Caco-2 (cell line): ENCODE measurements at regions not wholly inside any gene's neighbourhood (a gene's known extent, or its start where the extent isn't known, plus 50 kb on each side); places are given as distances from the start of the nearest gene placed in this dataset.

ENCODE experiments used
- BruUV-seq: library from RNA; stranded (reverse); fragments of 400-500 nt; replicated peaks from 2 replicates; lab custom pipeline; 2021; lab: Mats Ljungman, UMichigan
- CTCF ChIA-PET: fragments of 300-600 bp; sonication (Branson Sonifier 250); formaldehyde crosslinking; loops from one replicate; lab custom pipeline; 2022; ENCODE audit warnings: antibody characterized with exemption; lab: Charles Lee
- POLR2A ChIA-PET: fragments of 300-600 bp; sonication (Branson Sonifier 250); formaldehyde crosslinking; loops from one replicate; lab custom pipeline; 2022; ENCODE audit warnings: antibody characterized with exemption; lab: Charles Lee
- DNase-seq, 2 experiments: peaks; one replicate each; pipeline versions ENCODE4 v3.0.0 to v3.0.0-alpha.2; 2020 to 2022
- H3K27me3 ChIP-seq: replicated peaks from 2 replicates; pipeline ENCODE4 v1.6.0; 2011; ENCODE audit warnings: low read length; ENCODE audit not compliant: control insufficient read depth, insufficient read depth
- H3K36me3 ChIP-seq: 2 replicates; pipeline ENCODE4 v1.5.1; 2011; ENCODE audit warnings: low read length; ENCODE audit not compliant: control insufficient read depth, insufficient read depth
- H3K4me1 ChIP-seq: fragments of 250-450 bp; sonication (Bioruptor Pico); 2 replicates; pipeline ENCODE4 v1.5.1; 2020; ENCODE audit warnings: mild to moderate bottlenecking
- H3K4me3 ChIP-seq: 2 replicates; pipeline ENCODE4 v1.5.1; 2011; ENCODE audit warnings: low read depth, mild to moderate bottlenecking, control low read depth, low read length
- H3K9me3 ChIP-seq: fragments of 250-450 bp; sonication (Bioruptor Pico); 2 replicates; pipeline ENCODE4 v1.5.1; 2020; ENCODE audit warnings: mild to moderate bottlenecking, moderate library complexity
- H3K27ac Mint-ChIP-seq: one replicate; pipeline ENCODE4 v1.8.0; 2022; ENCODE audit warnings: mixed read lengths; ENCODE audit not compliant: unreplicated experiment
- H3K27me3 Mint-ChIP-seq: one replicate; pipeline ENCODE4 v1.8.0; 2022; ENCODE audit warnings: mixed read lengths; ENCODE audit not compliant: insufficient read depth, unreplicated experiment
- H3K36me3 Mint-ChIP-seq: one replicate; pipeline ENCODE4 v1.8.0; 2022; ENCODE audit warnings: mild to moderate bottlenecking, mixed read lengths; ENCODE audit not compliant: insufficient read depth, unreplicated experiment
- H3K4me1 Mint-ChIP-seq: one replicate; pipeline ENCODE4 v1.8.0; 2022; ENCODE audit warnings: low read depth, mixed read lengths; ENCODE audit not compliant: unreplicated experiment
- H3K4me3 Mint-ChIP-seq: one replicate; pipeline ENCODE4 v1.8.0; 2022; ENCODE audit warnings: mild to moderate bottlenecking, moderate library complexity, mixed read lengths; ENCODE audit not compliant: unreplicated experiment
- H3K9me3 Mint-ChIP-seq: one replicate; pipeline ENCODE4 v1.8.0; 2022; ENCODE audit warnings: mixed read lengths; ENCODE audit not compliant: unreplicated experiment
- CTCF ChIP-seq, 2 experiments: fragments of 200-600 bp in 1 of 2; IDR thresholded peaks; 1 replicate in 1 of 2; 2 replicates in 1 of 2; pipeline versions ENCODE4 v1.5.1 to v1.8.0; 2011 to 2022; ENCODE audit warnings: antibody characterized with exemption in 1 of 2, control low read depth in 1 of 2, inconsistent platforms in 1 of 2, low read depth in 1 of 2, low read length in 1 of 2, mild to moderate bottlenecking in 1 of 2, moderate library complexity in 1 of 2; ENCODE audit not compliant: insufficient read depth in 1 of 2, severe bottlenecking in 1 of 2, unreplicated experiment in 1 of 2
- intact Hi-C: fragments of 100-400 bp; cut with micrococcal nuclease; formaldehyde crosslinking; loops from one replicate; pipeline ENCODE4 v1.10.0; 2022; ENCODE audit not compliant: unreplicated experiment

DNA sequence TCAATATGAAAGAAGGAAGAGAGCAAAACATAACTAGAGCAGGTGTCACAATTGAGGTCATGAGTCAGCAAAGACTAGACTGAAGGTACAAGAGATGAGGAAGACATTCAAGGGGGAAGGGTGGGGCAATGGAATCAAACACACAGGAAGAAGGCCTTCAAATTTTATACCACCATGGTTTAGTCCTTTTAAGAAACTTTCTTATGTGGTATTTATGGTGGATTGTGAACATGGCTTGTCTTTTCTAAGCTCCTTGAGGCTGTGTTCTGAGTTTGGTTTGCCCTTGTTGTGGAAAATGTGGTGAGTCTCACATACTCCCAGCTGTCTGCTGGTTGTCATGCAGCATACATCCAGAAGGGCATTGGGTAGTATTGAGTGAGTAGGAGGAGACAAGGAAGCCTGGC lies 62.1 kb downstream of the NABP1 start:
- no peaks in the 10 kb centered on the region for H3K27me3 ChIP-seq
- intact Hi-C loops: no loop called here
- peaks cover 6% of the 10 kb centered on the region for H3K36me3 Mint-ChIP-seq
- no peak overlapping the region for H3K4me3 ChIP-seq
- no peak for DNase-seq
- no peaks in the 10 kb centered on the region for H3K4me1 ChIP-seq
- H3K27me3 Mint-ChIP-seq: no peaks in the 10 kb centered on the region
- no peak overlapping the region for H3K4me3 Mint-ChIP-seq
- ChIA-PET POLR2A (no interaction called here), CTCF (no interaction called here)
- H3K4me1 Mint-ChIP-seq: no peaks in the 10 kb centered on the region
- H3K9me3 Mint-ChIP-seq: peaks cover 10% of the 10 kb centered on the region
- TF ChIP-seq CTCF (IDR thresholded peaks at IDR 0.05; ENCODE audit: insufficient read depth in 1 of 2, low read depth in 1 of 2, low read length in 1 of 2, severe bottlenecking in 1 of 2, unreplicated experiment in 1 of 2): no peak
- H3K27ac Mint-ChIP-seq: no peak overlapping the region
- no TSS peak for BruUV-seq
- no peaks in the 10 kb centered on the region for H3K9me3 ChIP-seq
- H3K36me3 ChIP-seq: no peaks in the 10 kb centered on the region

- BruUV-seq: no TSS peak
- Mint-ChIP-seq H3K9me3 (peaks cover 10% of the 10 kb centered on the region), H3K27ac (no peak overlapping the region), H3K4me3 (no peak overlapping the region), H3K27me3 (no peaks in the 10 kb centered on the region), H3K4me1 (no peaks in the 10 kb centered on the region), H3K36me3 (peaks cover 6% of the 10 kb centered on the region)
- Histone ChIP-seq H3K27me3 (no peaks in the 10 kb centered on the region), H3K4me3 (no peak overlapping the region), H3K4me1 (no peaks in the 10 kb centered on the region), H3K36me3 (no peaks in the 10 kb centered on the region), H3K9me3 (no peaks in the 10 kb centered on the region)
- ChIA-PET POLR2A (no interaction called here), CTCF (no interaction called here)
- DNase-seq: no peak
- intact Hi-C loops: no loop called here
- no peak for TF ChIP-seq CTCF (IDR thresholded peaks at IDR 0.05; ENCODE audit: insufficient read depth in 1 of 2, low read depth in 1 of 2, low read length in 1 of 2, severe bottlenecking in 1 of 2, unreplicated experiment in 1 of 2)
These were observed 62.8 kb downstream of the NABP1 start for GRCh38 chr2:191740759-191741158.

DNA sequence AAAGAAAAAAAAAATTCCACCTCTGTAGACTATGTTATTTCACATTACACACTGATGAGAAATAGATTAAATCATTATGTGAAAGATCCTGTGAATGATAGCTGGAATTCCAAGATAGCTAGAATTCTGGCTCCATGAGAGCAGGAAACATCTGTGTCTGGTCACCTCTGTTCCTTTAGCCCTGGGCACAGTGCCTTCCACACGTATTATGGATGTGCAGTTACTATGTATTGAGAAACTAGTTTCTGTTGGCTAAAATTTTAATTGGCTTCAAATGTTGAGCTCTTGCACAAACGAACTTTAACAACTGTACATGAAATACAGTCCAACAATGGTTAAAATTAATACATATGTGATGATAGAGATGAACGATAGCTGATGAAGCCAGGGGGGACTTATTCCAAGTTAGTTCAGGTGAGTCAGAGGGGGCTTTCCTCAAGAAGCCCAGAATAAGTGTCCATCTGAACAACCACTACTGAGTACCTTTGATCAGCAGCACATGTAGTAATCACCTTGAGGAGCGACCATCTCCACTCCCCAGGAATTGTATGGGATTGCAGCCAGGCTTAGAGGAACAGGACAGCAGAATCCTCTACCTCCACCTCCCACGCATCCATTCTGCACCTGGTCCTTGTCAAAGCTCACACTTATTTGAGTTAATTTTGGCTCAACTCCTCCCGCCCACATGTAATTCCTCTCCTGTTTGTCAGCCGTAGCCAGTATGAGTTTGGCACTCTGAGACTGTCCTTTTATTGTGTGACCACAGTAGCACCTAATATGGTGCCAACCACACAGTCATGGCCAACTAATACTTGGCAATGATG lies 68.6 kb downstream of the NABP1 start:
- intact Hi-C loops: no loop called here
- H3K4me3 ChIP-seq: no peak overlapping the region
- CTCF ChIA-PET: no interaction called here
- TF ChIP-seq CTCF (IDR thresholded peaks at IDR 0.05; ENCODE audit: insufficient read depth in 1 of 2, low read depth in 1 of 2, low read length in 1 of 2, severe bottlenecking in 1 of 2, unreplicated experiment in 1 of 2): no peak
- BruUV-seq: no TSS peak
- no peaks in the 10 kb centered on the region for H3K9me3 ChIP-seq
- no peaks in the 10 kb centered on the region for H3K27me3 ChIP-seq
- POLR2A ChIA-PET: no interaction called here
- Mint-ChIP-seq H3K27me3 (no peaks in the 10 kb centered on the region), H3K4me1 (peaks cover 8% of the 10 kb centered on the region), H3K36me3 (peaks cover 6% of the 10 kb centered on the region), H3K9me3 (no peaks in the 10 kb centered on the region), H3K27ac (no peak overlapping the region), H3K4me3 (no peak overlapping the region)
- DNase-seq: no peak
- no peaks in the 10 kb centered on the region for H3K4me1 ChIP-seq
- H3K36me3 ChIP-seq: no peaks in the 10 kb centered on the region
